ENCODE measurements at regions not wholly inside any gene's neighbourhood (a gene's known extent, or its start where the extent isn't known, plus 50 kb on each side); places are given as distances from the start of the nearest gene placed in this dataset.

DNA sequence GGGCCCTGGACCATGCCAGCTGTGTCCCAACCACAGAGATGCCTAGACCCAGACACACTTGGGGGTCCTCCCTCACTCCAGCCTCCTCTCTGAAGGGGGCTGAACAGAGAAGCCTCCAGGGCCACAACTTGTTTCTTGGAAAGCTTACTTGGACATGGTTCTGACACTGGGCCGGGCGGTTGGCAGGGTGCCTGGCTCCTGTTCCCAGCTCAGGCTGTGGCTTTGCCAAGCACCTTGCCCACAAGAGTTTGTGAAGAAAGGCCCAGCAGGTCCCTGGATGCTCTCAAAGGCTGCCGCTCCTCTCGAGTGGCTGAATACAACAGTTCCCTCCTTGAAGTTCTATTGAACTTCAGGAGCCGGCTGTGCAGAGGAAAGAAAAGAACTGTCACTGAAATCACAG, 181.6 kb downstream of the PTPN20 start:
- TF ChIP-seq, protein P1, sequence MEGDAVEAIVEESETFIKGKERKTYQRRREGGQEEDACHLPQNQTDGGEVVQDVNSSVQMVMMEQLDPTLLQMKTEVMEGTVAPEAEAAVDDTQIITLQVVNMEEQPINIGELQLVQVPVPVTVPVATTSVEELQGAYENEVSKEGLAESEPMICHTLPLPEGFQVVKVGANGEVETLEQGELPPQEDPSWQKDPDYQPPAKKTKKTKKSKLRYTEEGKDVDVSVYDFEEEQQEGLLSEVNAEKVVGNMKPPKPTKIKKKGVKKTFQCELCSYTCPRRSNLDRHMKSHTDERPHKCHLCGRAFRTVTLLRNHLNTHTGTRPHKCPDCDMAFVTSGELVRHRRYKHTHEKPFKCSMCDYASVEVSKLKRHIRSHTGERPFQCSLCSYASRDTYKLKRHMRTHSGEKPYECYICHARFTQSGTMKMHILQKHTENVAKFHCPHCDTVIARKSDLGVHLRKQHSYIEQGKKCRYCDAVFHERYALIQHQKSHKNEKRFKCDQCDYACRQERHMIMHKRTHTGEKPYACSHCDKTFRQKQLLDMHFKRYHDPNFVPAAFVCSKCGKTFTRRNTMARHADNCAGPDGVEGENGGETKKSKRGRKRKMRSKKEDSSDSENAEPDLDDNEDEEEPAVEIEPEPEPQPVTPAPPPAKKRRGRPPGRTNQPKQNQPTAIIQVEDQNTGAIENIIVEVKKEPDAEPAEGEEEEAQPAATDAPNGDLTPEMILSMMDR (IDR thresholded peaks at IDR 0.05), result no peak
- no peak for TF ChIP-seq POLR2A (IDR thresholded peaks at IDR 0.05)
